ENCODE measurements at regions not wholly inside any gene's neighbourhood (a gene's known extent, or its start where the extent isn't known, plus 50 kb on each side); places are given as distances from the start of the nearest gene placed in this dataset.

- H3K9ac ChIP-seq (ENCODE audit: low read depth, low read length) = no peak overlapping the region
- H3K4me3 ChIP-seq (ENCODE audit: insufficient read depth, low read depth, low read length) = no peak overlapping the region
- no peak overlapping the region for H3K4me2 ChIP-seq (ENCODE audit: low read depth, low read length)
- H2BK20ac ChIP-seq (ENCODE audit: low read depth, low read length) = no peak overlapping the region
- no peak overlapping the region for H4K8ac ChIP-seq (ENCODE audit: low read depth in 2 of 2, low read length in 2 of 2)
- H3K27ac ChIP-seq (ENCODE audit: insufficient read depth, low read length) = no peak overlapping the region
- no TSS peak for BruUV-seq (replicated peaks)
- no peaks in the 10 kb centered on the region for H4K20me1 ChIP-seq (ENCODE audit: insufficient read depth, low read length)
- H4K91ac ChIP-seq (ENCODE audit: insufficient read depth, low read depth, low read length) = no peak overlapping the region
- no peak overlapping the region for H3K23ac ChIP-seq (ENCODE audit: low read depth, low read length)
- no peak overlapping the region for H2BK120ac ChIP-seq (ENCODE audit: low read depth, low read length)
- H3K79me1 ChIP-seq (ENCODE audit: low read depth in 1 of 2, low read length in 2 of 2) = no peaks in the 10 kb centered on the region
- no peak overlapping the region for H2AK5ac ChIP-seq (ENCODE audit: low read depth, low read length)
- ATAC-seq (ENCODE audit: low read depth) = no peak
- no peak for DNase-seq
- no peak overlapping the region for H3K14ac ChIP-seq (replicated peaks; ENCODE audit: low read depth, low read length)
- WGBS, 2 experiments (ENCODE audit: extremely low coverage in 2 of 2, insufficient read length in 1 of 2) = no CpG with 5 or more reads among the region's 13 CpGs
- H3K56ac ChIP-seq (ENCODE audit: extremely low read depth, insufficient read depth, low read length) = no peak overlapping the region
- in situ Hi-C loops (cut with MboI; ENCODE audit: low sequenced_read_pairs) (no loop called here), intact Hi-C loops (cut with micrococcal nuclease) (no loop called here), dilution Hi-C loops (cut with HindIII; ENCODE audit: low sequenced_read_pairs, unreplicated experiment) (no loop called here)
- peaks cover 14% of the 10 kb centered on the region; the same call in 1 of the 2 replicates for H3K9me3 ChIP-seq (ENCODE audit: control insufficient read depth, insufficient read depth, low read length)
- CTCF ChIA-PET = no interaction called here
- H2BK5ac ChIP-seq (ENCODE audit: low read depth, low read length, poor library complexity, severe bottlenecking) = no peak overlapping the region
- H2AFZ ChIP-seq (replicated peaks; ENCODE audit: low read length, poor library complexity) = no peak overlapping the region
- no peak overlapping the region for H3K4ac ChIP-seq (ENCODE audit: low read depth, low read length)
- H3K9me1 ChIP-seq (ENCODE audit: insufficient read depth, low read length) = no peaks in the 10 kb centered on the region
- TF ChIP-seq MAZ (IDR thresholded peaks at IDR 0.05; ENCODE audit: borderline replicate concordance, low read depth, low read length) (no peak), CEBPB (IDR thresholded peaks at IDR 0.05; ENCODE audit: low read depth, low read length) (no peak), RCOR1 (IDR thresholded peaks at IDR 0.05; ENCODE audit: insufficient replicate concordance, low read length) (no peak), RAD21 (IDR thresholded peaks at IDR 0.05; ENCODE audit: low read length) (no peak), SMC3 (IDR thresholded peaks at IDR 0.05; ENCODE audit: low read depth, low read length) (no peak), RFX5 (IDR thresholded peaks at IDR 0.05; ENCODE audit: low read depth, low read length) (no peak), ELK1 (IDR thresholded peaks at IDR 0.05; ENCODE audit: borderline replicate concordance, low read depth, low read length) (no peak), CHD1 (IDR thresholded peaks at IDR 0.05; ENCODE audit: low read depth, low read length) (no peak), MAFK (IDR thresholded peaks at IDR 0.05; ENCODE audit: low read depth, low read length) (no peak), BHLHE40 (IDR thresholded peaks at IDR 0.05; ENCODE audit: low read depth, low read length) (no peak), POLR2A (IDR thresholded peaks at IDR 0.05; ENCODE audit: low read depth, low read length) (no peak)
- TF ChIP-seq, protein P1, sequence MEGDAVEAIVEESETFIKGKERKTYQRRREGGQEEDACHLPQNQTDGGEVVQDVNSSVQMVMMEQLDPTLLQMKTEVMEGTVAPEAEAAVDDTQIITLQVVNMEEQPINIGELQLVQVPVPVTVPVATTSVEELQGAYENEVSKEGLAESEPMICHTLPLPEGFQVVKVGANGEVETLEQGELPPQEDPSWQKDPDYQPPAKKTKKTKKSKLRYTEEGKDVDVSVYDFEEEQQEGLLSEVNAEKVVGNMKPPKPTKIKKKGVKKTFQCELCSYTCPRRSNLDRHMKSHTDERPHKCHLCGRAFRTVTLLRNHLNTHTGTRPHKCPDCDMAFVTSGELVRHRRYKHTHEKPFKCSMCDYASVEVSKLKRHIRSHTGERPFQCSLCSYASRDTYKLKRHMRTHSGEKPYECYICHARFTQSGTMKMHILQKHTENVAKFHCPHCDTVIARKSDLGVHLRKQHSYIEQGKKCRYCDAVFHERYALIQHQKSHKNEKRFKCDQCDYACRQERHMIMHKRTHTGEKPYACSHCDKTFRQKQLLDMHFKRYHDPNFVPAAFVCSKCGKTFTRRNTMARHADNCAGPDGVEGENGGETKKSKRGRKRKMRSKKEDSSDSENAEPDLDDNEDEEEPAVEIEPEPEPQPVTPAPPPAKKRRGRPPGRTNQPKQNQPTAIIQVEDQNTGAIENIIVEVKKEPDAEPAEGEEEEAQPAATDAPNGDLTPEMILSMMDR (conservative IDR thresholded peaks at IDR 0.05; ENCODE audit: low read depth, low read length) = no peak
- no peak overlapping the region for H2BK15ac ChIP-seq (ENCODE audit: low read depth, low read length)
- H2AK9ac ChIP-seq (replicated peaks; ENCODE audit: low read depth, low read length, poor library complexity) = no peak overlapping the region
- no peaks in the 10 kb centered on the region for H3K27me3 ChIP-seq (ENCODE audit: control insufficient read depth, insufficient read depth, low read length)
- POLR2A ChIA-PET (ENCODE audit: unreplicated experiment) = no interaction called here
- H4K5ac ChIP-seq (ENCODE audit: low read depth, low read length) = no peak overlapping the region
- H3K4me1 ChIP-seq (ENCODE audit: control insufficient read depth, insufficient read depth, low read length) = no peaks in the 10 kb centered on the region
- H3K36me3 ChIP-seq (ENCODE audit: control insufficient read depth, insufficient read depth, low read length) = no peaks in the 10 kb centered on the region
- H3K18ac ChIP-seq (ENCODE audit: low read depth, low read length) = no peak overlapping the region
Measured at GRCh38 chr10:85238676-85239075, 910.3 kb downstream of the CCSER2 start.
